ENCODE measurements at regions not wholly inside any gene's neighbourhood (a gene's known extent, or its start where the extent isn't known, plus 50 kb on each side); places are given as distances from the start of the nearest gene placed in this dataset.

DNA sequence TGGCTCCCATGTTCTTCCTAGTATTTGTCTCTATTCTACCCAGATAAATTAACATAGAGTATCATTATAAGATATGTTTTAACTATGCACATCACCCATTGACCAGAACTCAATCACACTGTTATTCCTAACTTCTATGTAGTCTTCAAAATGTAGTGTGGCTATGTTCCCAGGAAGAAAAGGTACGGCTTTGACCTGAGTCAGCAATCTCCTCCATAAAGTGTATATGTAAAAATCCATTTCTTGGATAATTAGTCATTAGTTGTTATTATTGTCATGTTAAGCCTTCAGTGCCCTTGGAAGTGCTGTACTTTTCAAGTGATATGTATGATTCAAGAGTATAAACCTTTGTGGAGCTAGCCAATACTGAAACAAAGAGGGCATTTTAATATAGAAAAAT is 444.0 kb upstream of the ZWINT start:
- POLR2A ChIA-PET, result no interaction called here
- CTCF ChIA-PET (ENCODE audit: low intra/inter-chr PET ratio, low total read pairs), result no interaction called here
- intact Hi-C loops (cut with micrococcal nuclease; ENCODE audit: unreplicated experiment), result no loop called here

More for the DNA sequence above, 444.0 kb upstream of the ZWINT start:
- Histone ChIP-seq H3K9me3 (ENCODE audit: low read length) (0 out of 2 replicates have a peak, but pooled peaks cover 13% of the 10 kb centered on the region), H2AFZ (ENCODE audit: low read length) (no peak overlapping the region), H3K4me1 (ENCODE audit: insufficient read depth, low read length) (no peaks in the 10 kb centered on the region), H3K4me2 (ENCODE audit: low read depth, low read length) (no peak overlapping the region), H3K9ac (ENCODE audit: insufficient read depth, low read depth, low read length) (no peak overlapping the region), H3K36me3 (replicated peaks in 1 of 2; ENCODE audit: control insufficient read depth in 1 of 2, insufficient read depth in 2 of 2, low read length in 2 of 2) (no peaks in the 10 kb centered on the region), H3K27ac (ENCODE audit: extremely low read length, insufficient read depth, low read length) (no peak overlapping the region), H3K27me3 (ENCODE audit: control insufficient read depth in 1 of 2, insufficient read depth in 2 of 2, low read length in 2 of 2) (no peaks in the 10 kb centered on the region), H4K20me1 (ENCODE audit: insufficient read depth, low read length) (no peaks in the 10 kb centered on the region), H3K4me3 (replicated peaks in 1 of 3; ENCODE audit: insufficient read depth in 1 of 3, low read depth in 2 of 3, low read length in 3 of 3) (no peak overlapping the region), H3K79me2 (ENCODE audit: insufficient read depth, low read length) (no peaks in the 10 kb centered on the region)
- in situ Hi-C loops (cut with HindIII; ENCODE audit: extremely low pct_ligation_motif_present, low pct_unique_long_range_greater_than_20kb), result no loop called here
- no peak for DNase-seq (ENCODE audit: low spot score)
- no peak for FAIRE-seq
- TF ChIP-seq ZNF263 (CRISPR knock-in tag; IDR thresholded peaks at IDR 0.05) (no peak), MAFK (conservative IDR thresholded peaks at IDR 0.05 in 1 of 2, IDR thresholded peaks at IDR 0.05 in 1 of 2; ENCODE audit: low read length in 2 of 2) (peak; percentile 45 to 69; a peak in 3 of 4 replicates), HNRNPK (IDR thresholded peaks at IDR 0.05; ENCODE audit: low read depth, low read length, poor library complexity, severe bottlenecking) (no peak), ZNF792 (CRISPR knock-in tag; IDR thresholded peaks at IDR 0.05) (no peak), POGZ (CRISPR knock-in tag; IDR thresholded peaks at IDR 0.05) (no peak), ZNF501 (CRISPR knock-in tag; IDR thresholded peaks at IDR 0.05) (no peak), ZBTB7B (CRISPR knock-in tag; IDR thresholded peaks at IDR 0.05) (no peak), GPN1 (CRISPR knock-in tag; IDR thresholded peaks at IDR 0.05; ENCODE audit: borderline replicate concordance) (no peak), PHF8 (CRISPR knock-in tag; IDR thresholded peaks at IDR 0.05) (no peak), STAG1 (CRISPR knock-in tag; IDR thresholded peaks at IDR 0.05) (no peak), MAFF (IDR thresholded peaks at IDR 0.05; ENCODE audit: low read depth, low read length) (peak; percentile 61), ZNF20 (CRISPR knock-in tag; IDR thresholded peaks at IDR 0.05) (no peak), ZNF747 (CRISPR knock-in tag; IDR thresholded peaks at IDR 0.05; ENCODE audit: borderline replicate concordance) (no peak), ZFP36 (IDR thresholded peaks at IDR 0.05; ENCODE audit: borderline replicate concordance, low read depth, low read length, partially characterized antibody) (no peak), PRMT3 (CRISPR knock-in tag; IDR thresholded peaks at IDR 0.05; ENCODE audit: borderline replicate concordance, low read depth) (no peak), ISX (CRISPR knock-in tag; conservative IDR thresholded peaks at IDR 0.05) (no peak)
- TF ChIP-seq, protein P1, sequence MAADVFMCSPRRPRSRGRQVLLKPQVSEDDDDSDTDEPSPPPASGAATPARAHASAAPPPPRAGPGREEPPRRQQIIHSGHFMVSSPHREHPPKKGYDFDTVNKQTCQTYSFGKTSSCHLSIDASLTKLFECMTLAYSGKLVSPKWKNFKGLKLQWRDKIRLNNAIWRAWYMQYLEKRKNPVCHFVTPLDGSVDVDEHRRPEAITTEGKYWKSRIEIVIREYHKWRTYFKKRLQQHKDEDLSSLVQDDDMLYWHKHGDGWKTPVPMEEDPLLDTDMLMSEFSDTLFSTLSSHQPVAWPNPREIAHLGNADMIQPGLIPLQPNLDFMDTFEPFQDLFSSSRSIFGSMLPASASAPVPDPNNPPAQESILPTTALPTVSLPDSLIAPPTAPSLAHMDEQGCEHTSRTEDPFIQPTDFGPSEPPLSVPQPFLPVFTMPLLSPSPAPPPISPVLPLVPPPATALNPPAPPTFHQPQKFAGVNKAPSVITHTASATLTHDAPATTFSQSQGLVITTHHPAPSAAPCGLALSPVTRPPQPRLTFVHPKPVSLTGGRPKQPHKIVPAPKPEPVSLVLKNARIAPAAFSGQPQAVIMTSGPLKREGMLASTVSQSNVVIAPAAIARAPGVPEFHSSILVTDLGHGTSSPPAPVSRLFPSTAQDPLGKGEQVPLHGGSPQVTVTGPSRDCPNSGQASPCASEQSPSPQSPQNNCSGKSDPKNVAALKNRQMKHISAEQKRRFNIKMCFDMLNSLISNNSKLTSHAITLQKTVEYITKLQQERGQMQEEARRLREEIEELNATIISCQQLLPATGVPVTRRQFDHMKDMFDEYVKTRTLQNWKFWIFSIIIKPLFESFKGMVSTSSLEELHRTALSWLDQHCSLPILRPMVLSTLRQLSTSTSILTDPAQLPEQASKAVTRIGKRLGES (CRISPR knock-in tag; IDR thresholded peaks at IDR 0.05; ENCODE audit: borderline replicate concordance), result no peak
- 0% methylated on average over 1 of the region's 1 CpG for WGBS (ENCODE audit: low lambda C conversion rate)
- BruUV-seq (replicated peaks), result no TSS peak
- no peak for ATAC-seq

Measured in HepG2 (cell line).